ENCODE measurements at regions not wholly inside any gene's neighbourhood (a gene's known extent, or its start where the extent isn't known, plus 50 kb on each side); places are given as distances from the start of the nearest gene placed in this dataset.
A peak's percentile ranks its signal among the peaks of the same experiment; 100 is the strongest.

DNA sequence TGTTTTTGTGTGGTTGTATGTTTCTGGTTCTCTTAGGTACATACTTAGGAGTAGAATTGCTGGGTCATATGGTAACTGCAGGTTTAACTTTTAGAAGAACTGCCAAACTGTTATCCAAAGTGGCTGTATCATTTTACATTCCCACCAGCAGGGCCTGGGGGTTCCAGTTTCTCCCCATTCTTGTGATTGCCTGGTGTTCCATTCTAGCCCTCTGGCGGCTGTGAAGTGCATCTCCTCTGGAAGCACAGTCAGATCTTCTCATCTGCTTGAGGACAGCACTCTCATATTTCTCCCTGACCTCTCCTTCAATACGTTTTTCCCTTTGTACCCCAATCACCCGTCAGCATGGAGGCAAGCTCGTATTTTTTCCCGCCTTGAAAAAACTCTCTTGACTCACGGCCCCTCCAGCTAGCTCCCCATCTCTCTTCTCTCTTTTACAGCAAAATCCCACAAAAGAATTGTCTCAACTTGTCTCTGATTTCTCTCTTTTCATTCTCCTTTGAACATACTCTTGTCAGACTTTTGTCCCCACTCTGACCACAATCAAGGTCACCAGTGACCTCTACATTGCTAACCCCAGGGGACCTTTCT is 56.8 kb upstream of the THY1 start:
- H3K36me3 Mint-ChIP-seq (ENCODE audit: low read depth): no peaks in the 10 kb centered on the region
- DNase-seq (ENCODE audit: low read depth, low spot score): no peak
- no peak overlapping the region for H3K4me3 Mint-ChIP-seq
- H3K9me3 Mint-ChIP-seq: no peaks in the 10 kb centered on the region
- H3K27ac Mint-ChIP-seq (ENCODE audit: unreplicated experiment): no peak overlapping the region
- H3K27me3 Mint-ChIP-seq (ENCODE audit: low read depth): peaks cover 12% of the 10 kb centered on the region
- TF ChIP-seq, protein P1, sequence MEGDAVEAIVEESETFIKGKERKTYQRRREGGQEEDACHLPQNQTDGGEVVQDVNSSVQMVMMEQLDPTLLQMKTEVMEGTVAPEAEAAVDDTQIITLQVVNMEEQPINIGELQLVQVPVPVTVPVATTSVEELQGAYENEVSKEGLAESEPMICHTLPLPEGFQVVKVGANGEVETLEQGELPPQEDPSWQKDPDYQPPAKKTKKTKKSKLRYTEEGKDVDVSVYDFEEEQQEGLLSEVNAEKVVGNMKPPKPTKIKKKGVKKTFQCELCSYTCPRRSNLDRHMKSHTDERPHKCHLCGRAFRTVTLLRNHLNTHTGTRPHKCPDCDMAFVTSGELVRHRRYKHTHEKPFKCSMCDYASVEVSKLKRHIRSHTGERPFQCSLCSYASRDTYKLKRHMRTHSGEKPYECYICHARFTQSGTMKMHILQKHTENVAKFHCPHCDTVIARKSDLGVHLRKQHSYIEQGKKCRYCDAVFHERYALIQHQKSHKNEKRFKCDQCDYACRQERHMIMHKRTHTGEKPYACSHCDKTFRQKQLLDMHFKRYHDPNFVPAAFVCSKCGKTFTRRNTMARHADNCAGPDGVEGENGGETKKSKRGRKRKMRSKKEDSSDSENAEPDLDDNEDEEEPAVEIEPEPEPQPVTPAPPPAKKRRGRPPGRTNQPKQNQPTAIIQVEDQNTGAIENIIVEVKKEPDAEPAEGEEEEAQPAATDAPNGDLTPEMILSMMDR (conservative IDR thresholded peaks at IDR 0.05): peak; percentile 67
- H3K4me1 Mint-ChIP-seq: peaks cover 18% of the 10 kb centered on the region

DNA sequence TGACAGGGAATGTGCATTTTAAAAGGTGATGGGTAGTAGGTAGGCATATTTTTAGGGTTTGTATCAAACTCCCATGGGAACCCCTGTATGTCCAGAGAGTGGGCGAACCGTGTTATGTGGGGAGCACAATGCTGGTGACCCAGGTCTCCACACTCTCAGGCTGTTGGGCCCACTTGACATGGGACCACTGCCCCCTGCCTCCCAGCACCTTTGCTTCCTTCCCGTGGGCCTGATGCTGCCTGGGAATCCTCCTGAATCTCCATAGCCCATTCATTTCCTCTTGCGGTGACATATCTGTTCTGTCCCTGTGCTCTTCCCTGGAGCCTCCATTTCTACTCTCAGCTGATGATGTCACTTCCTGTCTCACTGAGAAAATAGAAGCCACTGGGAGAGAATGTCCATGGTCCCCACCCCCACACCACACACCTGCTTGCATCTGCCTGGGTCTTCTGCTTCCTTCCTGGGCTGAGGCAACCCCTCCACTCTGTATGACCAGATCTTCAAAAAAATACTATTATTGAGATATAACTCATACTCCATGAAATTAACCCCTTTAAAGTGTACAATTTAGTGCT is 55.8 kb upstream of the THY1 start:
- TF ChIP-seq, protein P1 (conservative IDR thresholded peaks at IDR 0.05): no peak
- Mint-ChIP-seq H3K27me3 (ENCODE audit: low read depth) (peaks cover 13% of the 10 kb centered on the region), H3K4me1 (peaks cover 13% of the 10 kb centered on the region), H3K36me3 (ENCODE audit: low read depth) (no peaks in the 10 kb centered on the region), H3K4me3 (no peak overlapping the region), H3K27ac (ENCODE audit: unreplicated experiment) (no peak overlapping the region), H3K9me3 (no peaks in the 10 kb centered on the region)
- DNase-seq (ENCODE audit: low read depth, low spot score): no peak

DNA sequence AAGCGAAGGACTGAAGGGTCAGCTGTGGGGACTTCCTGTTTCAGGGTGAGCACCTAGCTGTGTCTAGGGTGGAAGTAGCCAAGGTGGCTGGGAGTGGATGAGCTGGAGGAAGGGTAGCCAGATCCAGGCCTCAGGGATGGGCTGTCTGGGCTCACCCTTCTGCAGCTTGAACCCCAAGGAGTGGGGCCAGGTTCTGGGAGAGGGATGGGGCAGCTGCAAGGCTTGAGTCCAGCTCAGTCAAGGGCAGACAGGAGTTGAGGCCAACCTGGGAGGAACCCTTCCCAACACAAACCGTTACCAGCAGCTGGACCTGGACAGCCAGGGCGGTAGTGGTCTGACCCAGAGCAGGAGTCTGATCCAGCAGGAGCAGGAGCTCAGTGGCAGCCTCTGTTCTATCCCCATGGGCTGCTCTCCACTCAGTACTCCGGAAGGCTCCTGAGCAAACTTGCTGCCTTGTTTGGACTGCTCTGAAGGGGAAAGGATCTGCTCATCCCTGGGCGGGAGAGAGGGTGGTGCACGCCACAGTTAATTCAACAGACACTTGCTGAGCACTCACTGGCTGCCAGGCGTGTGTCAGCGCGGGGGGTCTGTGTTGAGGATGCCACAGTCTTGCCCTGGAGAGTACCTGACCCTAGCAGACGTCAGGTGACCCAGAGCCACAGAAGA is 53.8 kb upstream of the THY1 start:
- DNase-seq (ENCODE audit: low read depth, low spot score): no peak
- H3K27ac Mint-ChIP-seq (ENCODE audit: unreplicated experiment): no peak overlapping the region
- H3K36me3 Mint-ChIP-seq (ENCODE audit: low read depth): no peaks in the 10 kb centered on the region

DNA sequence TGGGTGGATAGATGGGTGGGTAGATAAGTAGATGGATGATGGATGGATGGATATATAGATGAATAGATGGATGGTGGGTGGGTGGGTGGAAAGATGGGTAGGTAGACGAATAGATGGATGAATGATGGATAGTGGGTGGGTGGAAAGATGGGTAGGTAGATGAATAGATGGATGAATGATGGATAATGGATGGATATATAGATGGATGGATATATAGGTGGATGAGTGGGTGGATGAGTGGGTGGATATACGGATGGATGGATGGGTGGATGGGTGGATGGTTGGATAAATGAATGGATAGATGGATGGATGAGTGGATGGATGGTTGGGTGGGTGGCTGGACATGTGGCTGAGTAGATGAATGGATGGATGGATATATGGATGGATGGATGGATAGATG is 53.1 kb upstream of the THY1 start:
- Mint-ChIP-seq H3K4me3 (no peak overlapping the region), H3K9me3 (no peaks in the 10 kb centered on the region), H3K36me3 (ENCODE audit: low read depth) (no peaks in the 10 kb centered on the region), H3K4me1 (peaks cover 15% of the 10 kb centered on the region), H3K27me3 (ENCODE audit: low read depth) (peaks cover 13% of the 10 kb centered on the region), H3K27ac (ENCODE audit: unreplicated experiment) (no peak overlapping the region)
- no peak for DNase-seq (ENCODE audit: low read depth, low spot score)
- TF ChIP-seq, protein P1 (conservative IDR thresholded peaks at IDR 0.05): no peak

More for the DNA sequence above, 53.8 kb upstream of the THY1 start:
- Mint-ChIP-seq H3K4me3 (no peak overlapping the region), H3K4me1 (peaks cover 15% of the 10 kb centered on the region), H3K9me3 (no peaks in the 10 kb centered on the region), H3K27me3 (ENCODE audit: low read depth) (peaks cover 13% of the 10 kb centered on the region)
- TF ChIP-seq, protein P1 (conservative IDR thresholded peaks at IDR 0.05): no peak

DNA sequence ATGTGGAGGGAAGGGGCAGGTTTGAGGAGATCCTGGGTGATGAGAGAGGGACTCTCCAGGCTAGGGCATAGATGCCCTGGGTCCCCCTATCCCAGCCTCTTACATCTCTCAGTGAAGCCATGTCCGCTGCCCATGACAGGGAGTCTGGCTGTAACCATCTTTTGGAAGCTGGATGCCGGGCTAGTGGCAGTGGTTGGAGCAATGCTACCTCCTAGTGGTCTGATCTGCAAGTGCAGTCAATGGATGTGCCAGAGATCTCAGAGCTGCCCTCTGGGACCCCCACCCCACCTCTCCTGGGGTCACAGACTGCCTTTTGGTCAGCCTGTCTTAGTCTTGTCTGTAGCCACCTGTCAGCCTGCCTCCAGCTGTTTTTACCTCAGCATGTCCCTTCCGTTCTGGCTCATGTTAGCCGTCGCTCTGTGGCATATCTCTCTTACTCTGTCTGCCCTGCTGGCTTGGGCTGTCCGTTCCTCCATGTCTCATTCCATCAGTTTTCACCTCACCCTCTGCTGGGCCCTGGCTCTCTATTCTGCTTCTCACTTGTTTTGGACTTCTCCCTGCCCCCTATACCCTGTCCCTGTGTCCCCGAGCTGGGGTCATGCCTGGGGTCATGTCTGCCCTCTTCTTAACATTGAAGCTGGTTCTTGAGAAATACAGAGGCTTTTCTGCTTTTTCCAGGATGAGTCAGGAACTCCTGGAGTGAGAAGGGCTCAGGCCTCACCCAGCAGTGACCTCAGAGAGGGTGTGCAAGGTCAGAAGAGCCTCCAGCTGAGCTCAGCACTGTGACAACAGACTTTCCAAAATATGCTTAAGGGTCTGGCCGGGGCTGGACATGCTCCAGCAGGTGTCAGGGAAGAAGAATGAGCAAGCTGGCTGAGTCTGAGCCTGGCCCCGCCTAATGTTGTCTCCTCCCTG is 52.0 kb upstream of the THY1 start:
- Mint-ChIP-seq H3K4me3 (no peak overlapping the region), H3K9me3 (no peaks in the 10 kb centered on the region), H3K27ac (ENCODE audit: unreplicated experiment) (peak overlapping the region; percentile 58), H3K27me3 (ENCODE audit: low read depth) (peaks cover 13% of the 10 kb centered on the region), H3K4me1 (peaks cover 13% of the 10 kb centered on the region), H3K36me3 (ENCODE audit: low read depth) (no peaks in the 10 kb centered on the region)
- TF ChIP-seq, protein P1 (conservative IDR thresholded peaks at IDR 0.05): peak; percentile 94
- peak; percentile 76 for DNase-seq (ENCODE audit: low read depth, low spot score)

All from neural crest cell (in vitro differentiated cells).